ENCODE measurements at regions not wholly inside any gene's neighbourhood (a gene's known extent, or its start where the extent isn't known, plus 50 kb on each side); places are given as distances from the start of the nearest gene placed in this dataset.

GRCh38 chr6:166795879-166796278 is 160.5 kb downstream of the RNASET2 start:
- TF ChIP-seq CTCF (IDR thresholded peaks at IDR 0.05): no peak
- TF ChIP-seq EP300 (IDR thresholded peaks at IDR 0.05): no peak
- TF ChIP-seq POLR2AphosphoS5 (IDR thresholded peaks at IDR 0.05): no peak
- no peak for TF ChIP-seq POLR2A (IDR thresholded peaks at IDR 0.05)

All from upper lobe of left lung (tissue), 4 donors.